ENCODE measurements at regions not wholly inside any gene's neighbourhood (a gene's known extent, or its start where the extent isn't known, plus 50 kb on each side); places are given as distances from the start of the nearest gene placed in this dataset.

- H3K27me3 Mint-ChIP-seq (ENCODE audit: low read depth), result no peaks in the 10 kb centered on the region
- H3K36me3 Mint-ChIP-seq (ENCODE audit: low read depth), result no peaks in the 10 kb centered on the region
- DNase-seq (ENCODE audit: low spot score), result no peak
- intact Hi-C loops (cut with micrococcal nuclease), result no loop called here
- H3K27ac Mint-ChIP-seq, result no peak overlapping the region
- H3K4me1 Mint-ChIP-seq (ENCODE audit: low read depth), result no peaks in the 10 kb centered on the region
- no peaks in the 10 kb centered on the region for H3K9me3 Mint-ChIP-seq
- H3K4me3 Mint-ChIP-seq (ENCODE audit: low read depth), result no peak overlapping the region
These were observed 62.1 kb upstream of the ZNF536 start for GRCh38 chr19:30309905-30310601.

DNA sequence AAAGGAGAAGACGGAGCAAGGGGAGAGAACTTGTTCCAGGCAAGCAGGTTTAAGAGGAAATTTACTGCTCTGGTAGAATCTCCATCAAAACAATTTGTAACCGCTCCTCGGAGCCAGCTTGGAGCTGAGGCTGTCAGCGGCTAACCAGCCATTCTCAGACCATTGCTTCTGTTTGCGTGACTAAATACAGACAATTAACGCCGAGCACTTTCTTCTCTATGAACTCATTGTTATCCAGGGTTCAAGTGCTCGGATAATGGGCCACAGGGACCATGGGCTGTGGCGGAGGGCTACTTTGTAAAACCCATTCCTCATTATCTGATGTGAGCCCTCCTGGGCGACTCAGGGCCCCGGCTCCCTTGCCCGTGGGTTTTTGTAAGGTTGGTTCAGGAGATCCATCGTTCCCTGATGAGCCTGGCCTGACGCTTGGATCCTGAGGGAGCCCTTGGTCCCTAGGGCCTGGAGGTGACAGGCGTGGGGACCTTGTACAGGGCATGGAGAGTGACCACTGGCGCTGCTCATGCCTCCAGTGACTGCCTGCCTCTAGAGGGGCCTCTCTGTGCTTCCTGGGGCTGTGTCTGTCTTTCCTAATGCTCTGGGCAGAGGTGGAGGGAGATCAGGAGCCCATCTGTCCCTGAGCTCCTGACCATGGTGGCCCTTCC, 61.5 kb upstream of the ZNF536 start:
- Mint-ChIP-seq H3K4me1 (ENCODE audit: low read depth) (no peaks in the 10 kb centered on the region), H3K27ac (no peak overlapping the region), H3K36me3 (ENCODE audit: low read depth) (no peaks in the 10 kb centered on the region), H3K4me3 (ENCODE audit: low read depth) (no peak overlapping the region), H3K9me3 (no peaks in the 10 kb centered on the region), H3K27me3 (ENCODE audit: low read depth) (no peaks in the 10 kb centered on the region)
- DNase-seq (ENCODE audit: low spot score), result no peak
- intact Hi-C loops (cut with micrococcal nuclease), result no loop called here

DNA sequence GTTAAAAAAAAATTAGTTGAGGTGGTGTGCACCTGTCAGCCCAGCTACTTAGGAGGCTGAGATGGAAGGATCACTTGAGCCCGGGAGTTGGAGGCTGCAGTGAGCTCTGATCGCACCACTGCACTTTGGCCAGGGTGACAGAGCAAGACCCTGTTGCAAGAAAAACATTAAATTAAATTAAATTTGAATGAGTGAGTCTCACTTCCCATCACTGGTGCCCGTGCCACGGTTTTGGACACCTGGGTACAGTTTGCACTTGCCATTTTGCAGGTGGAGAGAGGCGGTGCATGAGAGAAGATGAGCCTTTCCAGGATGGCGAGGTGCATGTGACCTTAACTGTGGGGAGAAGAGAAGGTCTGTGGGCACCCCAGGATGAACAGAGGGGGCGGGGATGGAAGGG, 60.3 kb upstream of the ZNF536 start:
- no peak for DNase-seq (ENCODE audit: low spot score)
- Mint-ChIP-seq H3K4me3 (ENCODE audit: low read depth) (no peak overlapping the region), H3K36me3 (ENCODE audit: low read depth) (no peaks in the 10 kb centered on the region), H3K4me1 (ENCODE audit: low read depth) (no peaks in the 10 kb centered on the region), H3K9me3 (peaks cover 4% of the 10 kb centered on the region), H3K27me3 (ENCODE audit: low read depth) (no peaks in the 10 kb centered on the region), H3K27ac (no peak overlapping the region)
- intact Hi-C loops (cut with micrococcal nuclease), result no loop called here

GRCh38 chr19:30312582-30313352, 59.4 kb upstream of the ZNF536 start:
- intact Hi-C loops (cut with micrococcal nuclease), result no loop called here
- Mint-ChIP-seq H3K27me3 (ENCODE audit: low read depth) (no peaks in the 10 kb centered on the region), H3K36me3 (ENCODE audit: low read depth) (no peaks in the 10 kb centered on the region), H3K4me1 (ENCODE audit: low read depth) (no peaks in the 10 kb centered on the region), H3K27ac (no peak overlapping the region), H3K9me3 (peaks cover 4% of the 10 kb centered on the region), H3K4me3 (ENCODE audit: low read depth) (no peak overlapping the region)
- no peak for DNase-seq (ENCODE audit: low spot score)

GRCh38 chr19:30313353-30313750, 58.8 kb upstream of the ZNF536 start:
- Mint-ChIP-seq H3K9me3 (peaks cover 4% of the 10 kb centered on the region), H3K27ac (no peak overlapping the region), H3K27me3 (ENCODE audit: low read depth) (no peaks in the 10 kb centered on the region), H3K36me3 (ENCODE audit: low read depth) (no peaks in the 10 kb centered on the region), H3K4me3 (ENCODE audit: low read depth) (no peak overlapping the region), H3K4me1 (ENCODE audit: low read depth) (no peaks in the 10 kb centered on the region)
- intact Hi-C loops (cut with micrococcal nuclease), result no loop called here
- DNase-seq (ENCODE audit: low spot score), result no peak

DNA sequence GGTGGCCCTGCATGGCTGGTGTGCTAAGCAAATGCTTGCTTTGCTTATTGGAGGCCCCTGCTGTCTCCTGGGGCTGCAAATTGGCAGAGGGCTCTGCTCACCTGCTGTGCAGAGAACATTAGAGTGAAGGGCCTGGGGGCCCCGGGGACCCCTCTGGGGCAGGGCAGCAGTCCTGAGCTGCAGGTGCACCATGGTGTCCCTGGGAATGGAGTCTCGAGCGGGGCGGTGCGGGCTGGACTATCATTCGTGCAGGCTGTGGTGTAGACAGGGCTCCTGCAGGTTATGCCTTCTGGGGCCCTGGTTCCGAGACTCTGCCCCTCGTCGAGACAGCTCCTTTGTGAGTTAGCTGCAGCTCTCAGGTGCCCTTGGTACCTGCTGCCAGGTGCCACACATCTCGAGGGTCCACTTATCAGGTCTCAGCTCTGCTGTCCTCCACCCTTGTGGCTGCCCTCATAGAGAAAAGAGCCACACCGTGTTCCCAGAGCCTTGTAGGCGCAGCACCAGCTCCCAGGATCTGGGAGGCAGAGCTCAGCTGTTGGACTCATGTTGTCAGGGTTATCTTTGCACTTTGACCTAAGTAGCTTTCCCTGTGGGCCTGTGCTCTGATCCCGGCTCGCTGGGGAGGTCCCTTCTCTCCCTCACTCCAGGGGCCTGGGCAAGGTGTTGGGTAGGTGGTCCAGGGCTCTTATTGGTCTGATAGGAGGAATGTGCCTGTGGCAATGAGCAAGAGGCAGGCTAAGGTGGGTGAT, 58.0 kb upstream of the ZNF536 start:
- no peak overlapping the region for H3K4me3 Mint-ChIP-seq (ENCODE audit: low read depth)
- no peaks in the 10 kb centered on the region for H3K36me3 Mint-ChIP-seq (ENCODE audit: low read depth)
- intact Hi-C loops (cut with micrococcal nuclease), result no loop called here
- no peak for DNase-seq (ENCODE audit: low spot score)
- H3K27ac Mint-ChIP-seq, result no peak overlapping the region
- peaks cover 4% of the 10 kb centered on the region for H3K9me3 Mint-ChIP-seq
- H3K27me3 Mint-ChIP-seq (ENCODE audit: low read depth), result no peaks in the 10 kb centered on the region
- H3K4me1 Mint-ChIP-seq (ENCODE audit: low read depth), result no peaks in the 10 kb centered on the region

DNA sequence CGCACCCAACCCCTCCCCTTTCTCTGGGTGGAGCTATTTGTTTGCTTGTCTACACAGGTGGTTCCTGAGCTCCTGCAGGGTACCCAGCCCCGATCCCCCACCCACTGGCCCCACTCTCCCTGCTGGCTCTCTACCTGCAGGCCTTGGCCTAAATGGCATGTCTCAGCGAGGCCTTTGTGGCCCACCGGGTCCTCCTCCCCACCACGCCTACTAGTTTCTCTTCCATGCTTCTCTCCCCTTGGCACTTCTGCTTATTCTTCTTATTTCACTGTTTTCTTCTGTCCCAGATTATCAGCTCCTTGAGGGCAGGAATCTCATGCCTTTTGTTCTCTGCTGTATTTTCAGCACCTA, 57.4 kb upstream of the ZNF536 start:
- peaks cover 4% of the 10 kb centered on the region for H3K9me3 Mint-ChIP-seq
- H3K4me1 Mint-ChIP-seq (ENCODE audit: low read depth), result no peaks in the 10 kb centered on the region

GRCh38 chr19:30315159-30315558, 57.0 kb upstream of the ZNF536 start:
- Mint-ChIP-seq H3K27me3 (ENCODE audit: low read depth) (no peaks in the 10 kb centered on the region), H3K4me1 (ENCODE audit: low read depth) (no peaks in the 10 kb centered on the region), H3K9me3 (peaks cover 4% of the 10 kb centered on the region), H3K27ac (no peak overlapping the region), H3K36me3 (ENCODE audit: low read depth) (no peaks in the 10 kb centered on the region), H3K4me3 (ENCODE audit: low read depth) (no peak overlapping the region)
- intact Hi-C loops (cut with micrococcal nuclease), result no loop called here
- DNase-seq (ENCODE audit: low spot score), result no peak

More for the DNA sequence above, 57.4 kb upstream of the ZNF536 start:
- Mint-ChIP-seq H3K27ac (no peak overlapping the region), H3K27me3 (ENCODE audit: low read depth) (no peaks in the 10 kb centered on the region), H3K36me3 (ENCODE audit: low read depth) (no peaks in the 10 kb centered on the region), H3K4me3 (ENCODE audit: low read depth) (no peak overlapping the region)
- intact Hi-C loops (cut with micrococcal nuclease), result no loop called here
- DNase-seq (ENCODE audit: low spot score), result no peak

DNA sequence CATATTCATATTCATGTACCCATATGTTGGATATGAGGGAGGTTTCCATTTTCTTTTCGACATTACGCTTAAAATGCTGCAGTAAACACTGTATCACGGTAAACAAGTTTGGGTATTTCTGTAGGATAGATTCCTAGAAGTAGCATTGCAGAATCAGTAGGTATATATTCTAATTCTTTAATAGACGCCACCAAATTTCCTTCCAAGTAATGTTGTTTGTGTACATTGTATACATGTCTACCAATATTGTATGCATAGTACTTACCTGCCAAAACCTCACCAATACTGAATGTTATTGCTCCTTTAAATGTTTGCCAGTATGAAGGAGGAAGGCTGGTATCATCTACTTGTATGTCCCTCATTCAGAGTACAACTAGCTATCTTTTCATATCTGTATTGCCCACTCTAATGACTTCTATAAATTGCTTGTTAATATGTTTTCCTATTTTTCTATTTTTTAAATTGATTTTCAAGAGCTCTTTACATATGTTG, 56.1 kb upstream of the ZNF536 start:
- Mint-ChIP-seq H3K27me3 (ENCODE audit: low read depth) (no peaks in the 10 kb centered on the region), H3K27ac (no peak overlapping the region), H3K9me3 (peaks cover 4% of the 10 kb centered on the region), H3K4me3 (ENCODE audit: low read depth) (no peak overlapping the region), H3K36me3 (ENCODE audit: low read depth) (no peaks in the 10 kb centered on the region), H3K4me1 (ENCODE audit: low read depth) (no peaks in the 10 kb centered on the region)
- no peak for DNase-seq (ENCODE audit: low spot score)
- intact Hi-C loops (cut with micrococcal nuclease), result no loop called here

DNA sequence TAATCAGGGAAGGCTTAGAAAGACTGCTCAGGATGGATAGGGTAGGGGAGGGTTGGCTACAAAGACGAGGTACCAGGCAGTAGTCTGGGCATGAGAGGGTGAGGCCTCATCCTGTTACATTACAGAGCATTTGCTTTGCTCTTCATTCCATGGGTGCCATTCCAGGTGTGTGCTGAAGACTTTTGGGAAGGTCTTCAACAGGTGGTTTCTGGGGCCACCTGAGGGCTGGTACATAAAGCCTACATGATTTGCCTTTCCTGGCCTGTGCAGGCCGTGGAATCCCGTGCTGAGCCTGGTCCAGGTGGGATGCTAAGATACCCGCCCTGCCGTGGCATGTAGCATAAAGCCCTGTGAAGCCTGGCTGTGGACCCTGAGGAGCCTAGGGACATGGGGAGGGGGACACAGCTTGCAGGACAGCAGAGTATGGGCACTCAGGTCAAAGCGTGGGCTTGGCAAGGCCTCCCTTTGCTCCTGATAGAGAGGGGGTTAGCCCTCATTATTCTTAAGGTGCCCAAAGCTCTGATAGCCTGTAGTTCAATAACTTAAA, 55.6 kb upstream of the ZNF536 start:
- intact Hi-C loops (cut with micrococcal nuclease), result no loop called here
- H3K9me3 Mint-ChIP-seq, result peaks cover 4% of the 10 kb centered on the region
- no peak overlapping the region for H3K4me3 Mint-ChIP-seq (ENCODE audit: low read depth)
- no peaks in the 10 kb centered on the region for H3K27me3 Mint-ChIP-seq (ENCODE audit: low read depth)
- no peaks in the 10 kb centered on the region for H3K4me1 Mint-ChIP-seq (ENCODE audit: low read depth)
- no peak overlapping the region for H3K27ac Mint-ChIP-seq
- H3K36me3 Mint-ChIP-seq (ENCODE audit: low read depth), result no peaks in the 10 kb centered on the region
- DNase-seq (ENCODE audit: low spot score), result no peak

DNA sequence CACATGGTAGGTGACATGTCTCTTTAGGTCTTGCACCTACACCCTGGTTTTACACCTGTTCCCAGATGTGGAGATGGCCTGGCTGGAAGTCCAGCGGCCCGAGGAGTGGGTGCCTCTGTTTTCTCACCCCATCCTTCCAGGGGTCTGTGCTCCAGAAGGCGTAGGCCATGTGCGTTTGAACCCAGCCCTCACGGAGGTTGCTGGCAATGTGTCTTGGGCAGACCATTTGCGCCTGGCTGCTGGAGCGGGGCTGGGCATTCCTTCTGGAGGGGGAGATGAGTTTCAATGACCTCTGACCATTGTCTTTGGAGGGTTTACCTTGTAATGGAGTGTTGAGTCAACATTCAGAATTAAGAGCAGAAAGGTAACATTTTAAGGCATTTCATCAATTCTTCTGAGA, 54.8 kb upstream of the ZNF536 start:
- peaks cover 4% of the 10 kb centered on the region for H3K9me3 Mint-ChIP-seq
- intact Hi-C loops (cut with micrococcal nuclease), result no loop called here
- no peak for DNase-seq (ENCODE audit: low spot score)
- H3K27ac Mint-ChIP-seq, result no peak overlapping the region
- no peaks in the 10 kb centered on the region for H3K4me1 Mint-ChIP-seq (ENCODE audit: low read depth)
- H3K27me3 Mint-ChIP-seq (ENCODE audit: low read depth), result no peaks in the 10 kb centered on the region
- no peaks in the 10 kb centered on the region for H3K36me3 Mint-ChIP-seq (ENCODE audit: low read depth)
- H3K4me3 Mint-ChIP-seq (ENCODE audit: low read depth), result no peak overlapping the region

GRCh38 chr19:30318261-30318660, 53.9 kb upstream of the ZNF536 start:
- no peaks in the 10 kb centered on the region for H3K27me3 Mint-ChIP-seq (ENCODE audit: low read depth)
- H3K9me3 Mint-ChIP-seq, result peaks cover 4% of the 10 kb centered on the region
- no peak for DNase-seq (ENCODE audit: low spot score)
- no peaks in the 10 kb centered on the region for H3K4me1 Mint-ChIP-seq (ENCODE audit: low read depth)
- intact Hi-C loops (cut with micrococcal nuclease), result no loop called here
- H3K27ac Mint-ChIP-seq, result no peak overlapping the region
- no peaks in the 10 kb centered on the region for H3K36me3 Mint-ChIP-seq (ENCODE audit: low read depth)
- H3K4me3 Mint-ChIP-seq (ENCODE audit: low read depth), result no peak overlapping the region
